Astrocyte of the spinal cord (primary cell): ENCODE measurements at regions not wholly inside any gene's neighbourhood (a gene's known extent, or its start where the extent isn't known, plus 50 kb on each side); places are given as distances from the start of the nearest gene placed in this dataset.

Source experiments
- DNase-seq: peaks from one replicate; pipeline ENCODE4 v3.0.0; 2011; ENCODE audit warnings: low read depth, low spot score
- H3K4me3 ChIP-seq: 2 replicates; pipeline ENCODE4 v1.5.1; 2011; ENCODE audit warnings: low read depth, mild to moderate bottlenecking, low read length, moderate library complexity
- CTCF ChIP-seq: IDR thresholded peaks from 2 replicates; pipeline ENCODE4 v1.5.1; 2012; ENCODE audit warnings: low read depth, mild to moderate bottlenecking, low read length, inconsistent platforms
- in situ Hi-C: cut with HindIII; loops from 2 replicates; pipeline ENCODE4 v1.10.0; 2017; ENCODE audit warnings: low sequenced_read_pairs

GRCh38 chr9:115972843-115973595 lies 180.6 kb upstream of the PAPPA start:
- no peak for DNase-seq
- in situ Hi-C loops = no loop called here
- no peak for TF ChIP-seq CTCF
- H3K4me3 ChIP-seq = no peak overlapping the region

GRCh38 chr9:115976781-115977180 lies 176.8 kb upstream of the PAPPA start:
- no peak for TF ChIP-seq CTCF
- no peak for DNase-seq
- in situ Hi-C loops = no loop called here
- H3K4me3 ChIP-seq = no peak overlapping the region

GRCh38 chr9:115978091-115978490 lies 175.5 kb upstream of the PAPPA start:
- no peak for TF ChIP-seq CTCF
- no peak for DNase-seq
- in situ Hi-C loops = no loop called here
- no peak overlapping the region for H3K4me3 ChIP-seq

GRCh38 chr9:115978659-115979096 lies 174.9 kb upstream of the PAPPA start:
- TF ChIP-seq CTCF = no peak
- in situ Hi-C loops = no loop called here
- H3K4me3 ChIP-seq = no peak overlapping the region
- DNase-seq = no peak

GRCh38 chr9:115980054-115980453 lies 173.5 kb upstream of the PAPPA start:
- DNase-seq = no peak
- no peak overlapping the region for H3K4me3 ChIP-seq
- TF ChIP-seq CTCF = no peak
- in situ Hi-C loops = no loop called here

GRCh38 chr9:115980502-115980901 lies 173.1 kb upstream of the PAPPA start:
- DNase-seq = no peak
- TF ChIP-seq CTCF = no peak
- H3K4me3 ChIP-seq = no peak overlapping the region
- in situ Hi-C loops = no loop called here
